DMS79 treated with DMSO at 0.1 percent for 48 hours (cell line): ENCODE measurements at regions not wholly inside any gene's neighbourhood (a gene's known extent, or its start where the extent isn't known, plus 50 kb on each side); places are given as distances from the start of the nearest gene placed in this dataset.
"Not testable (repeated sequence)": the region's sequence is repeated elsewhere in the genome, so short reads cannot be mapped to it uniquely, and the experiment has no call there.

Experiments used
- DNase-seq: peaks from one replicate; lab custom pipeline; 2025; lab: John Stamatoyannopoulos, UW

GRCh38 chr3:104388619-104389018 lies 978.1 kb upstream of the ALCAM start:
- peak; percentile 5 for DNase-seq

DNA sequence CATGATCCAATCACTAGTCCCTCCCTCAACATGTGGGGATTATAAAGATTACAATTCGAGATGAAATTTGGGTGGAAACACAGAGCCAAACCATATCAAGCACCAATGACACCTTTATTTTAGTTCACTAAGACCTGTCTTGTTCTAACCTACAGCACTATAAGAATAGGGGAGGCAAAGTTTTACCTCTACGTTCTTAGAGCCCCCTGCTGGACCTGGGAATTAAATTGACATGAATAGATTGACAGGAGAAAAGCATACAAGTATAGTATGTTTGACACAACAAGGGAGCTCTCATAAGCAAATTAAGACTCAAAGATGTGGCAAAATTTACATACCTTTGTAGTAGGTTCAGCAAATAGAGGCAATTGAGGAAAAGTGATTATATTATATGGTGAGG lies 974.4 kb upstream of the ALCAM start:
- no peak for DNase-seq

- DNase-seq: no peak
These were observed 969.6 kb upstream of the ALCAM start for GRCh38 chr3:104396974-104397669.

DNA sequence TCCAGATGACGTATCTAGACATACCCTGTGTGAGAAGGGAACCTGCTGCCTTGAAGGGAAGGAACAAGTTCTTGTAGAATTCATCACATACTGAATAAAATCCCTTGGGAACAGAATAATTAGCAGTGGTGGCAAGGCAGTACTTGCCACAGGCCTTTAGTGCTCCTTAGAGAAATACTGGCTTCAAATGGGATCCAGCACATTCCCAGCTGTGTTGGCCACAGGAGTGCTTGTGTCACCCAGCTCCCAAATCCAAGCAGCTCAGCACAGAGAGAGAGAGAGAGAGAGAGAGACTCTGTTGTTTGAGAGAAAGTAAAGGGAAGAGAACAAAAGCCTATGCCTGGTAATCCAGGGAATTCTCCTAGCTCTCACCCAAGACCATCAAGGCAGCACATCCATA lies 969.0 kb upstream of the ALCAM start:
- no peak for DNase-seq

- no peak for DNase-seq
These were observed 963.8 kb upstream of the ALCAM start for GRCh38 chr3:104402902-104403301.

- DNase-seq: no peak
These were observed 955.0 kb upstream of the ALCAM start for GRCh38 chr3:104411757-104412156.

DNA sequence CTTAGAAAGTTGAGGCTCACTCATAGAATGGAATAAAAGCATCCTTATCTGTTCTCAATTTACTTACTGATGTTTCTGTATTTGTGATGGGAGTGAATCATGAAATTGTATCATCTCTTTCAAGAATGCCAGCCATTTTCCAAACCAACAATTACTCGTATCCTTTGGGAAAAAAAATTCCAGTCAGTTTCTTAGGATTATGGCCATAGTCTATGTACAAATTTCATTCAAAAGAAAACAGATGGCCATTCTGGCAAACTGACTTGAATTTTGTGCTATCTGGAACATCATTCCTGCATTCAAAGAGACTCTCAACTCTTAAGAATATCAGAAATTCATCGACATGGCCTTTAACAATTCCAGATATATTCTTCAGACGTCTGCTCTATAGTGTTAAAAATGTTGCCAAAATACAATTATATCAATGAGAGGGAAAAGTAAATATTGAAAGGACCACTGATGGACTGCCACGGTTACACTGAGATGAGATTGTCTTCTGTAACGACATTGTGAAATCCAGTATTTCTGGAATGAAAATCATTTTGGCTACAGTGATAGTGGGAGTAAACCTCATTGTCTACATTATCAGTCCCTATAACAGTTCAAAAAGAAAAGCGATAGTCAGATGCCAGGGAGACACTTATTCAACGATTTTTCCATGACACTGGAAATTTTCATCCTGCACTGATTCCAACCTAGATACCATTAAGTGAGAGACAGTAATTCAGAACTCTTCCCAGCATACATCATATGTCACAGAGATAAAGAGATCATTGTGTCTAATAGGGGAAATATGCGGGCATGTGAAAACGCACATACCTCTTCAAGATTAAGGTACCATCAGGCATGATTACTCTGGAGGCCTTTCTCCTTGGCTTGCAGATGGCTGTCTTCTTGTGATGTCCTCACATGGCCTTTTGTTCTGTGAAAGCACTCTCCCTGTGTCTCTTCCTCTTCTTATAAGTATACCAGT lies 953.8 kb upstream of the ALCAM start:
- DNase-seq: no peak

- no peak for DNase-seq
These were observed 938.3 kb upstream of the ALCAM start for GRCh38 chr3:104428337-104428925.

DNA sequence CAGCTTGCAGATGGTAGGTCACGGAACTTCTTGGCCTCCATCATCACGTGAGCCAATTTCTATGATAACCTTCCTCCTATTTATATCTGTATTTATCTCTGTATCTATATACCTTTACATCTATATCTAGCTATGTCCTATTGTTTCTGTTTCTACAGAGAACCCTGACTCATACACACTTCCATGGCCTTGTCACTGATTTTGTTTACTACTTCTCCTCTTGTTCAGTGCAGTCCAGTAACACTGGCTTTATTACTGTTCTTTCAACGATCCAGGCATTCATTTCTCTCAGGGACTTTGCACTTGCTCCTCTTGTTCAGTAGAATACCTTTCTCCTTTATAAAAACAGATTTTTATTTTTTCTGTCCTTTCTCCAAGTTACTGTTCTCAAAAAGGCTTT lies 937.0 kb upstream of the ALCAM start:
- no peak for DNase-seq

DNA sequence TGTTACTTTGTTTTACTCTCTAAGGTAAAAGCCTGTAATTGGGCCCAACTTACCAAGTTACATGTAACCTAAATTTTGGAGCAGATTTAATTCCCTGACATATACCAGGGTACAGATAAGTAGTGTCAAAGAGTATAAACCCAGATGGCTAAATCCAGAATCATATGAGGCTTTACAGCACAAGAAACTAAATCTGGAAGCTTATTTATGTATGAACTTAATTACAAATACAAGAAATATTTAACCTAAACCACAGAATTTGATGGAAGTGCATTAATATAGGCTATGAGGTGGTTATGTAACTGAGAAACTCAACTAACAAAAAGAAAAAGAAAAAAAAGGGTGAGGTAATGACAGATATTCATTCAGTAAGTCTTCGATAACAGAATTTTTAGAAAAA lies 930.2 kb upstream of the ALCAM start:
- no peak for DNase-seq

DNA sequence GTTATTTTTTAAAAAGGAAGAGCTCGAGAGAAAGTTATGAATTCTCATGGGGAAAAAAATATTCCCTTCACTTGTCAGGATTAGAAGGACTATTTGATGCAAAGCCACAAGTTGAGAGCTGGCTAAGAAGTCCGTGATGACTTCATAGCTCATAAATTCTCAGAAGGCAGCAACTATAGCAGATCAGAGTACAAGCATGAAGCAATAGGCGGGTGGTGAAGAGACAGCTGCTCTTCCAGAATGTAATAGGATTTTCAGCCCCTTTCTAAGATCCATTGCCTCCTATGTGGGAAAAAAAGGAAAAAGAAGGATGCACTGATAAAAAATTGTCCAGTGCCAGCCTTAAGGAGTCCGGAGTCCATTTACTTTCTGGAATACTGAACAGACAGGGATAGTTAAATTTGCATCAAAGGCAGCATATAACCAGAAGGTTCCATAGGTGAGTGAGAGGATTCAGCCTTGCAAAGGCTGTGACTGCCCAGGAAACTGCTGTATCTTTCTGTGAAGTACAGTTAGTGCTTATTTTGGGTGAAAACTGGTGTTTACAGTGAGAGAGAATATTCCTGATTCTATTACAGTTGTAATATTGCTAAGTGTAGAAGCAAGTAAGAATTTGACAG lies 929.5 kb upstream of the ALCAM start:
- no peak for DNase-seq

GRCh38 chr3:104437891-104438290 lies 928.8 kb upstream of the ALCAM start:
- DNase-seq: no peak

DNA sequence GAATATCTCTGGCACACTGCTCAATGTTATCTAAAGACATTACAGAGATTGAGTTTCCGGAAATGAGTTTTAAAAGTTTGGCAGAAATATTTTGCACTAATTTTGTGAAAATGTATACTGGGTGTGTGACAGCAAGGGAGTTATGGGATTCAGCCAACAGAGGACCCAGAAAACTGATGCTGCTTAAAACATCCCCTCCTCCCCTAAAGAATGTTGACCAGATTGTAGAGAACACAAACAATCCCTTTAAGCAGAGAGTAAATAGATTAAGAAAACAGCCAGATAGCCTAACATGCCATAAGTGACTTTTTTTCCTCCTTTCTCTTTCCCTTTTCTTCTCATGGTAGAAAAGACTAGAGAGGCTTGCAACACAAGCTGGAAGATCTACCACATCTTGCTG lies 928.0 kb upstream of the ALCAM start:
- DNase-seq: no peak

- DNase-seq: not testable (repeated sequence)
These were observed 921.3 kb upstream of the ALCAM start for GRCh38 chr3:104445252-104445919.

GRCh38 chr3:104447681-104448080 lies 919.0 kb upstream of the ALCAM start:
- DNase-seq: no peak

GRCh38 chr3:104452697-104453096 lies 914.0 kb upstream of the ALCAM start:
- DNase-seq: no peak

- DNase-seq: no peak
These were observed 908.1 kb upstream of the ALCAM start for GRCh38 chr3:104458657-104459056.

- DNase-seq: no peak
These were observed 906.0 kb upstream of the ALCAM start for GRCh38 chr3:104460477-104461406.

DNA sequence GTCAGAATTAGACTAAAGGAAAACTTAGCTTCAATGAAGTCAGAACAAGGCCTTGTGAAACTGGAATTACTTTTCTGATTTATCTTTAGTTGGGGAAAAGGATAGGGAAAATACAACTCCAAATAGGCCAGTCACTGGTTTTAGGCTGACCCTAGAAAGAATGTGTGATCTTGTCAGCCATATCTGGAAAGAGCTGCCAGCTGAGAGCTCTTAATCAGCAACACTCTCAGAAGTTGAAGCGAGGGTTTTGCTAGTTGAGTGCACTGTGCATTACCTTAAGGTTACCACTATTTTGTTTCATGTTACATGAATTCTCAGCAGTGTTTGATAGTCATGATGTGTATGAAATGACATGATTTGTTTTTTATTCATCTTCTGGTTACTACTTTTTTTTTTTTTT lies 905.3 kb upstream of the ALCAM start:
- no peak for DNase-seq

GRCh38 chr3:104472221-104472620 lies 894.5 kb upstream of the ALCAM start:
- DNase-seq: no peak

- no peak for DNase-seq
These were observed 892.7 kb upstream of the ALCAM start for GRCh38 chr3:104474011-104474410.
